Astrocyte of the cerebellum (primary cell): ENCODE measurements at regions not wholly inside any gene's neighbourhood (a gene's known extent, or its start where the extent isn't known, plus 50 kb on each side); places are given as distances from the start of the nearest gene placed in this dataset.

Experiments used
- DNase-seq: peaks from one replicate; pipeline ENCODE4 v3.0.0-alpha.2; 2011; ENCODE audit warnings: low read depth
- H3K4me3 ChIP-seq: 2 replicates; pipeline ENCODE4 v1.5.1; 2011; ENCODE audit warnings: mild to moderate bottlenecking, low read depth, low read length, moderate library complexity
- CTCF ChIP-seq: IDR thresholded peaks from 2 replicates; pipeline ENCODE4 v1.5.1; 2012; ENCODE audit warnings: low read length, low read depth, moderate library complexity, mild to moderate bottlenecking; ENCODE audit errors: missing control alignments
- in situ Hi-C: cut with HindIII; loops from 2 replicates; pipeline ENCODE4 v1.10.0; 2017; ENCODE audit warnings: low sequenced_read_pairs

DNA sequence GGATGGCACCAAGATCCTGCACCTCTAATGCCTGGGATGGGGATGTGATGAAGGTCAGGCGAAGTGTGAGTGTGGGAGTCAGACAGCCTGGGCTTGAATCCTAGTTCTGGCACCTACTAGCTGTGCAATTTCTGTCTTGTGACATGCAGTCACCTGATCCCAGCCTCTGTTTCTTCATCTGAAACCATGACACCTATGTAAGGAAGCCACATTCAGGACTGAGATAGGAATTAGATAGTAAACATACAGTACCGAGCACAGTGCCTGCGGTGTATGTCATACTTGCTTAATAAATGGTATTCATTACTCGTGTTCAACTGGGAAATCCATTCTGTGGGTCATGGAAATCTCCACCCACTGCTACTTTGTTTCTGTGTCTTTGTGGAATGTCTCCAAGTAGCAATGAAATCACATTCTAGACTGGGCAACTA lies 140.6 kb upstream of the STC2 start:
- no peak overlapping the region for H3K4me3 ChIP-seq
- TF ChIP-seq CTCF = no peak
- in situ Hi-C loops = no loop called here
- DNase-seq = no peak

DNA sequence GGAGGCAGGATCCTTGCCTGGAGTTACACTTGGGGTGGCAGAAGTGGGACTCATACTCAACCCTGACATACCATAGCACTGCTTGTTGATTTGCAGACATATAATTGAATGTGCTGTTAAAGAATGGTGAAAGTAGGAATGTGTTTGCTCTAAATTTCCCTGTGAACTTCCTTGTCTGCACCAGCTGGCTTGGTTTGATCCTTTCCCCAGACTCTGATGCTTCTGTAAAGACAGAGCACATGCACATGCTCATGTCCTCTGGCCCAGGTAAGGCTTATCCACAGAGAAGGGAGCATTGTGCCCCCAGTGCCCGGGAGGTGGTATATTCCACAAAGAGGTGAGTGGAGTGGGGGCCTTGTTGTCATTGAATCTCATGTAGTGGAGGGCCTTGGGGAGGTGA lies 138.0 kb upstream of the STC2 start:
- no peak for TF ChIP-seq CTCF
- in situ Hi-C loops = no loop called here
- H3K4me3 ChIP-seq = no peak overlapping the region
- DNase-seq = no peak

GRCh38 chr5:173464813-173465212 lies 136.6 kb upstream of the STC2 start:
- H3K4me3 ChIP-seq = no peak overlapping the region
- TF ChIP-seq CTCF = no peak
- in situ Hi-C loops = no loop called here
- DNase-seq = no peak

GRCh38 chr5:173463207-173463606 lies 135.0 kb upstream of the STC2 start:
- DNase-seq = no peak
- no peak for TF ChIP-seq CTCF
- H3K4me3 ChIP-seq = no peak overlapping the region
- in situ Hi-C loops = no loop called here

GRCh38 chr5:173458828-173459609 lies 130.8 kb upstream of the STC2 start:
- no peak for TF ChIP-seq CTCF
- DNase-seq = no peak
- in situ Hi-C loops = no loop called here
- H3K4me3 ChIP-seq = no peak overlapping the region

DNA sequence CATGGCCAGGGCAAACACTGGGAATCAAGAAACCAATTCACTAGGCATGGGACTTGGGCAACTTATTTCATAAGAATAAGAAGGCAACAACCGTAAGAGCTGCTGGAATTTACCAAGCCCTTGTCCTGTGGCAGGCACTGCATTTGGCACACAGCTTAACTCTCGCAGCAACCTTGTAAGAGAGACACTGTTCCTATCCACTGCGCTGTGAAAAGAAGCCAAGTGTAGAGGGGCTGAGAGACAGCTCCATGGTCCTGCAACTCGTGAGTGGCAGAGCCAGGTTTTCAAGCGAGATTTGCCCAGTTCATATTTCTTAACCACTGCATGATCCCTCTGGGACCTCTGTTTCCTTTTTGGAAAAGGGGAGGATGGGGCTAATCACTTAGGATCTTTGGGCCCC lies 129.3 kb upstream of the STC2 start:
- in situ Hi-C loops = no loop called here
- H3K4me3 ChIP-seq = no peak overlapping the region
- no peak for DNase-seq
- no peak for TF ChIP-seq CTCF

DNA sequence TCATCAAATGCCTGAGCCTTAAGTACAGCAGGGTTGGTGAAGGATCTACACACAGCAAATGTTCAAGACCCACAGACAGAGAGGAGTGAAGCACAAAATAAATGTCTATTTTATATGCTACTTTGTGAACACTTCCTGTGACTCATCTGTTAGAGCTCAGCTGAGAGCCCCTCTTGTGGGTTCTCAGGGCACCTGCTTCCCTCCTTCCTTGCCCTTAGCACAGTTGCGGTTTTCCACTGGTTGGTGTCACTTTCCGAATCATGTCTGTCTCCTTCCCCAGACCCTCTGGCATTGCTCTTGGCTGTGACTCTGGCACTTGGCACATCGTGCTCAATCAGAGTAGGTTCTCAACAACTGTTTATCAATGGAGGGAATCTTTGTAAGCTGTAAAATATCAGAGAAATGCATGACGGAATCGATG lies 128.5 kb upstream of the STC2 start:
- DNase-seq = no peak
- in situ Hi-C loops = no loop called here
- no peak for TF ChIP-seq CTCF
- no peak overlapping the region for H3K4me3 ChIP-seq
